ENCODE measurements at regions not wholly inside any gene's neighbourhood (a gene's known extent, or its start where the extent isn't known, plus 50 kb on each side); places are given as distances from the start of the nearest gene placed in this dataset.
A peak's percentile ranks its signal among the peaks of the same experiment; 100 is the strongest.

GRCh38 chr1:194975913-194976312 is 1632.3 kb downstream of the KCNT2 start:
- Mint-ChIP-seq H3K27ac (no peak overlapping the region), H3K4me3 (no peak overlapping the region), H3K9me3 (no peaks in the 10 kb centered on the region; the same call in 1 of the 2 replicates), H3K27me3 (ENCODE audit: insufficient read depth) (no peaks in the 10 kb centered on the region), H3K36me3 (ENCODE audit: low read depth) (no peaks in the 10 kb centered on the region), H3K4me1 (ENCODE audit: low read depth) (peaks cover 6% of the 10 kb centered on the region; the same call in 1 of the 2 replicates)
- peak; percentile 73 for DNase-seq
- no peak for TF ChIP-seq CTCF (IDR thresholded peaks at IDR 0.05)

- Mint-ChIP-seq H3K27ac (no peak overlapping the region), H3K36me3 (ENCODE audit: low read depth) (no peaks in the 10 kb centered on the region), H3K4me1 (ENCODE audit: low read depth) (no peaks in the 10 kb centered on the region), H3K9me3 (no peaks in the 10 kb centered on the region; the same call in 1 of the 2 replicates), H3K27me3 (ENCODE audit: insufficient read depth) (no peaks in the 10 kb centered on the region), H3K4me3 (no peak overlapping the region)
- no peak for DNase-seq
- TF ChIP-seq CTCF (IDR thresholded peaks at IDR 0.05): no peak
Measured at GRCh38 chr1:194968916-194969315, 1639.3 kb downstream of the KCNT2 start.

GRCh38 chr1:194959795-194960194 is 1648.4 kb downstream of the KCNT2 start:
- no peak for TF ChIP-seq CTCF (IDR thresholded peaks at IDR 0.05)

GRCh38 chr1:194952171-194952570 is 1656.1 kb downstream of the KCNT2 start:
- Mint-ChIP-seq H3K27me3 (ENCODE audit: insufficient read depth) (no peaks in the 10 kb centered on the region; the same call in 1 of the 2 replicates), H3K27ac (no peak overlapping the region), H3K36me3 (ENCODE audit: low read depth) (no peaks in the 10 kb centered on the region), H3K4me3 (no peak overlapping the region), H3K4me1 (ENCODE audit: low read depth) (no peaks in the 10 kb centered on the region), H3K9me3 (no peaks in the 10 kb centered on the region; the same call in 1 of the 2 replicates)
- DNase-seq: no peak
- no peak for TF ChIP-seq CTCF (IDR thresholded peaks at IDR 0.05)

More at GRCh38 chr1:194959795-194960194, 1648.4 kb downstream of the KCNT2 start:
- no peak for DNase-seq
- Mint-ChIP-seq H3K9me3 (no peaks in the 10 kb centered on the region; the same call in 1 of the 2 replicates), H3K36me3 (ENCODE audit: low read depth) (no peaks in the 10 kb centered on the region), H3K4me3 (no peak overlapping the region), H3K4me1 (ENCODE audit: low read depth) (no peaks in the 10 kb centered on the region), H3K27ac (no peak overlapping the region), H3K27me3 (ENCODE audit: insufficient read depth) (no peaks in the 10 kb centered on the region)

GRCh38 chr1:194950584-194950983 is 1657.7 kb downstream of the KCNT2 start:
- Mint-ChIP-seq H3K36me3 (ENCODE audit: low read depth) (no peaks in the 10 kb centered on the region), H3K9me3 (no peaks in the 10 kb centered on the region; the same call in 1 of the 2 replicates), H3K27me3 (ENCODE audit: insufficient read depth) (no peaks in the 10 kb centered on the region; the same call in 1 of the 2 replicates), H3K4me1 (ENCODE audit: low read depth) (no peaks in the 10 kb centered on the region), H3K4me3 (no peak overlapping the region), H3K27ac (no peak overlapping the region)
- DNase-seq: no peak
- TF ChIP-seq CTCF (IDR thresholded peaks at IDR 0.05): no peak
